ENCODE measurements at regions not wholly inside any gene's neighbourhood (a gene's known extent, or its start where the extent isn't known, plus 50 kb on each side); places are given as distances from the start of the nearest gene placed in this dataset.

GRCh38 chr16:82262244-82262643 lies 92.2 kb upstream of the MPHOSPH6 start:
- H3K27ac ChIP-seq, result no peak overlapping the region
- no peak for TF ChIP-seq CTCF (conservative IDR thresholded peaks at IDR 0.05)

GRCh38 chr16:82260212-82260795 lies 90.3 kb upstream of the MPHOSPH6 start:
- H3K27ac ChIP-seq, result no peak overlapping the region
- TF ChIP-seq CTCF (conservative IDR thresholded peaks at IDR 0.05), result no peak

GRCh38 chr16:82259731-82260130 lies 89.7 kb upstream of the MPHOSPH6 start:
- no peak overlapping the region for H3K27ac ChIP-seq
- no peak for TF ChIP-seq CTCF (conservative IDR thresholded peaks at IDR 0.05)

GRCh38 chr16:82257990-82258389 lies 88.0 kb upstream of the MPHOSPH6 start:
- TF ChIP-seq CTCF (conservative IDR thresholded peaks at IDR 0.05), result no peak
- no peak overlapping the region for H3K27ac ChIP-seq

- H3K27ac ChIP-seq, result no peak overlapping the region
- TF ChIP-seq CTCF (conservative IDR thresholded peaks at IDR 0.05), result no peak
These were observed 82.6 kb upstream of the MPHOSPH6 start for GRCh38 chr16:82252582-82252981.

- H3K27ac ChIP-seq, result no peak overlapping the region
- TF ChIP-seq CTCF (conservative IDR thresholded peaks at IDR 0.05), result no peak
These were observed 78.7 kb upstream of the MPHOSPH6 start for GRCh38 chr16:82248677-82249076.

GRCh38 chr16:82248012-82248656 lies 78.1 kb upstream of the MPHOSPH6 start:
- H3K27ac ChIP-seq, result no peak overlapping the region
- TF ChIP-seq CTCF (conservative IDR thresholded peaks at IDR 0.05), result no peak
